Mesenchymal stem cell (in vitro differentiated cells and primary cell): ENCODE measurements at regions not wholly inside any gene's neighbourhood (a gene's known extent, or its start where the extent isn't known, plus 50 kb on each side); places are given as distances from the start of the nearest gene placed in this dataset.

ENCODE experiments used
- DNase-seq: peaks from one replicate; pipeline ENCODE4 v3.0.0-alpha.2; 2013
- H2AFZ ChIP-seq: one replicate; pipeline ENCODE4 v1.6.1; 2013; ENCODE audit warnings: low read depth, mild to moderate bottlenecking, control low read depth, inconsistent platforms, low read length, moderate library complexity
- H2AK5ac ChIP-seq: 2 replicates; pipeline ENCODE4 v1.6.1; 2013; ENCODE audit warnings: low read length, moderate library complexity, mild to moderate bottlenecking, inconsistent platforms; ENCODE audit not compliant: severe bottlenecking
- H2BK120ac ChIP-seq: one replicate; pipeline ENCODE4 v1.6.1; 2013; ENCODE audit warnings: low read depth, mild to moderate bottlenecking, inconsistent platforms, low read length, moderate library complexity
- H2BK12ac ChIP-seq, 2 experiments: one replicate each; pipeline ENCODE4 v1.6.1; 2013; ENCODE audit warnings: inconsistent platforms in 2 of 2, low read length in 2 of 2, mild to moderate bottlenecking in 2 of 2, moderate library complexity in 2 of 2, control low read depth in 1 of 2
- H2BK15ac ChIP-seq: one replicate; pipeline ENCODE4 v1.6.1; 2013; ENCODE audit warnings: mild to moderate bottlenecking, low read depth, inconsistent platforms; ENCODE audit not compliant: poor library complexity, severe bottlenecking
- H2BK5ac ChIP-seq: 2 replicates; pipeline ENCODE4 v1.6.1; 2013; ENCODE audit warnings: low read depth, mild to moderate bottlenecking, low read length, control low read depth, inconsistent platforms; ENCODE audit not compliant: poor library complexity, severe bottlenecking
- H3K14ac ChIP-seq, 2 experiments: one replicate each; pipeline ENCODE4 v1.6.1; 2013; ENCODE audit warnings: inconsistent platforms in 2 of 2, low read length in 2 of 2, control low read depth in 1 of 2, mild to moderate bottlenecking in 1 of 2, moderate library complexity in 1 of 2
- H3K18ac ChIP-seq, 2 experiments: one replicate each; pipeline ENCODE4 v1.6.1; 2013; ENCODE audit warnings: inconsistent platforms in 2 of 2, low read length in 2 of 2, control low read depth in 1 of 2, low read depth in 1 of 2, mild to moderate bottlenecking in 1 of 2
- H3K23ac ChIP-seq, 2 experiments: one replicate each; pipeline ENCODE4 v1.6.1; 2013; ENCODE audit warnings: inconsistent platforms in 2 of 2, low read length in 2 of 2, mild to moderate bottlenecking in 2 of 2, moderate library complexity in 2 of 2, control low read depth in 1 of 2
- H3K27ac ChIP-seq: 2 replicates; pipeline ENCODE4 v1.5.1; 2013; ENCODE audit warnings: mild to moderate bottlenecking, moderate library complexity, low read length, control low read depth, inconsistent platforms; ENCODE audit not compliant: poor library complexity, severe bottlenecking
- H3K27me3 ChIP-seq, 2 experiments: 2 replicates each; pipeline versions ENCODE4 v1.6.1 to v1.7.0; 2013; ENCODE audit warnings: low read length in 2 of 2, mild to moderate bottlenecking in 2 of 2, moderate library complexity in 2 of 2, control low read depth in 1 of 2, inconsistent platforms in 1 of 2; ENCODE audit not compliant: control insufficient read depth in 1 of 2, insufficient read depth in 1 of 2
- H3K36me3 ChIP-seq, 2 experiments: 2 replicates each; pipeline versions ENCODE4 v1.6.1 to v1.7.0; 2013; ENCODE audit warnings: low read length in 2 of 2, control low read depth in 1 of 2, inconsistent platforms in 1 of 2, low read depth in 1 of 2, mild to moderate bottlenecking in 1 of 2; ENCODE audit not compliant: insufficient read depth in 2 of 2, control insufficient read depth in 1 of 2
- H3K4ac ChIP-seq, 2 experiments: one replicate each; pipeline ENCODE4 v1.6.1; 2013; ENCODE audit warnings: inconsistent platforms in 2 of 2, low read length in 2 of 2, mild to moderate bottlenecking in 2 of 2, moderate library complexity in 2 of 2, control low read depth in 1 of 2, low read depth in 1 of 2
- H3K4me1 ChIP-seq: 2 replicates; pipeline ENCODE4 v1.6.1; 2013; ENCODE audit warnings: low read depth, low read length, control low read depth; ENCODE audit not compliant: control insufficient read depth, insufficient read depth
- H3K4me2 ChIP-seq: 2 replicates; pipeline ENCODE4 v1.6.1; 2013; ENCODE audit warnings: low read length, mild to moderate bottlenecking, inconsistent platforms; ENCODE audit not compliant: poor library complexity, severe bottlenecking
- H3K4me3 ChIP-seq, 2 experiments: 2 replicates each; pipeline versions ENCODE4 v1.5.1 to v1.7.0; 2013; ENCODE audit warnings: low read length in 2 of 2, mild to moderate bottlenecking in 2 of 2, control low read depth in 1 of 2, low read depth in 1 of 2; ENCODE audit not compliant: insufficient read depth in 1 of 2
- H3K79me1 ChIP-seq: replicated peaks from 2 replicates; pipeline ENCODE4 v1.6.1; 2013; ENCODE audit warnings: mild to moderate bottlenecking, control low read depth, low read length, inconsistent platforms; ENCODE audit not compliant: poor library complexity, severe bottlenecking
- H3K9ac ChIP-seq: 2 replicates; pipeline ENCODE4 v1.7.0; 2013; ENCODE audit warnings: mild to moderate bottlenecking, low read length, moderate library complexity
- H3K9me3 ChIP-seq: 2 replicates; pipeline ENCODE4 v1.7.0; 2013; ENCODE audit warnings: mild to moderate bottlenecking, low read length; ENCODE audit not compliant: control insufficient read depth
- H4K8ac ChIP-seq: one replicate; pipeline ENCODE4 v1.6.1; 2013; ENCODE audit warnings: inconsistent platforms, mild to moderate bottlenecking, low read length, moderate library complexity
- H4K91ac ChIP-seq: one replicate; pipeline ENCODE4 v1.6.1; 2013; ENCODE audit warnings: mild to moderate bottlenecking, low read length, inconsistent platforms
- WGBS: methylation state at CpG from one replicate; pipeline ENCODE4 v1.1.7; 2013; ENCODE audit warnings: mixed read lengths; 5-methylcytosine and 5-hydroxymethylcytosine counted together

DNA sequence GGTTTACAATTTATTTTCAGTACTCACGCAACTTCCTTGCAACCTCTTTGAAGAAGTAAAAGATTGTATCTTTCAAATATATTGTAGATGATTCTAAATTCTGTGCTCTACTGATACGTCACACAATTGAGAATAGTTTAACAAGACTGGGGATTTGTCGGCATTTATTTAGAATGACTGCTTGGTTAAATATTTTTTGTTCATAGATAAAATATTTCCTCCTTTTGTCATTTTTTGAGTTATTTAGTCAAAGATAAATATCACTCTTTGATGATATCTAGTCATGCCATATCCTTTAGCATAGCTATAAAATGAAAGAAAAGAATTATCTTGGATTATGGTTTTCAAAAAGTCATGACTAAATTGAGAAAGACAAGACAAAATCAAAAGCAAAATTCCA, 2747.8 kb downstream of the PCDH9 start:
- Histone ChIP-seq H3K9me3 (no peaks in the 10 kb centered on the region), H2AK5ac (no peak overlapping the region), H3K27me3 (no peaks in the 10 kb centered on the region), H2BK5ac (no peak overlapping the region), H3K36me3 (no peaks in the 10 kb centered on the region), H4K91ac (no peak overlapping the region), H2BK12ac (no peak overlapping the region), H3K18ac (no peak overlapping the region), H3K79me1 (no peaks in the 10 kb centered on the region), H3K27ac (no peak overlapping the region), H2AFZ (no peak overlapping the region), H3K14ac (no peak overlapping the region), H3K4me2 (no peak overlapping the region), H3K23ac (no peak overlapping the region), H3K4me1 (no peaks in the 10 kb centered on the region), H3K9ac (no peak overlapping the region), H2BK120ac (no peak overlapping the region), H4K8ac (no peak overlapping the region), H3K4ac (no peak overlapping the region), H3K4me3 (no peak overlapping the region), H2BK15ac (no peak overlapping the region)
- DNase-seq: no peak
- WGBS: 100% methylated on average over 2 of the region's 3 CpGs

DNA sequence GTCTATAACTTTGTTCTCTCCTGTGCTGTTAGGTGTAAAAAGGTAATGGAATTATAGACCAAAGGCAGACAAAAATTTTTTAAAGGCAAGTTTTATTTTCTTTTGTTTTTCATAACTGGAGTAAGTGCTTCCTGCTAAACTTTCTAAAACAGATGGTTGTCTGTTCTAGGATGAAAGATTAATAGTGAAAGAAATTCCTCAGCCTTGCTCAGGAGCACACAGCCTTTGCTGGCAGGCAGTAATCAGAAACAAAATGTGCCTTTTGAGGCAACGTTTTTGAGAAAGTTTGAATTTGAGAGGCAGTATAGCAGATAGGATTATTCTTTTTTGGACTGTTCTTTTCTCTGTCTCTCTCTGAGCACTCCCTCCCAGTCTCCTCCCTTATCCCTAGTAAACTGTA, 2749.5 kb downstream of the PCDH9 start:
- DNase-seq: no peak
- H3K4me1 ChIP-seq: no peaks in the 10 kb centered on the region
- no peak overlapping the region for H3K9ac ChIP-seq
- no peaks in the 10 kb centered on the region for H3K27me3 ChIP-seq
- no CpG with 5 or more reads among the region's 1 CpG for whole genome bisulfite sequencing
- H2BK15ac ChIP-seq: no peak overlapping the region
- H2AFZ ChIP-seq: no peak overlapping the region
- H3K18ac ChIP-seq: no peak overlapping the region
- no peaks in the 10 kb centered on the region for H3K9me3 ChIP-seq
- H3K27ac ChIP-seq: no peak overlapping the region
- H4K8ac ChIP-seq: no peak overlapping the region
- H2AK5ac ChIP-seq: no peak overlapping the region
- H2BK5ac ChIP-seq: no peak overlapping the region
- H3K23ac ChIP-seq: no peak overlapping the region
- no peak overlapping the region for H3K14ac ChIP-seq
- H3K79me1 ChIP-seq: no peaks in the 10 kb centered on the region
- H2BK12ac ChIP-seq: no peak overlapping the region
- H3K4me3 ChIP-seq: no peak overlapping the region
- H3K4ac ChIP-seq: no peak overlapping the region
- no peak overlapping the region for H4K91ac ChIP-seq
- H2BK120ac ChIP-seq: no peak overlapping the region
- H3K36me3 ChIP-seq: no peaks in the 10 kb centered on the region
- no peak overlapping the region for H3K4me2 ChIP-seq

DNA sequence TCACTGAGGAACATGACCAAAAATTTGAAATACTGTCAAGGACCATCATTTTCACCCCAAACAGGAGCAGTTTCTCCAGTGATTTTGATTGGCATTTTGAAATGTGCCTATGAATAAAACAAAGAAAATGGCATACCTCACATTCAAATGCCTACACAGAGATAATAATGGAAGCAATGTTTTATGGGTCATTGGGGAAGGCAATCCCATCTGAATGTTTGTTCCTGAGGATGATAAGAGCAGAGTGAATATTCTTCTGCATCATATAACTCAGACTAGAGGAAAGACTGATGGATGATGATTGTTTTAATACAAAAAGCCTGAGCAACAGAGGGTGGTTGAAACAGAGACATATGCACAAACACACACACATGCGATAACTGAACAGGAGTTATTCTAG, 2749.9 kb downstream of the PCDH9 start:
- H4K91ac ChIP-seq: no peak overlapping the region
- no peak overlapping the region for H3K14ac ChIP-seq
- H2AK5ac ChIP-seq: no peak overlapping the region
- no peaks in the 10 kb centered on the region for H3K79me1 ChIP-seq
- H3K4me2 ChIP-seq: no peak overlapping the region
- no peaks in the 10 kb centered on the region for H3K27me3 ChIP-seq
- no peaks in the 10 kb centered on the region for H3K4me1 ChIP-seq
- H3K18ac ChIP-seq: no peak overlapping the region
- no peak overlapping the region for H2AFZ ChIP-seq
- no peak overlapping the region for H2BK15ac ChIP-seq
- 86% methylated on average over 1 of the region's 1 CpG for WGBS
- no peak overlapping the region for H3K23ac ChIP-seq
- DNase-seq: no peak
- H2BK12ac ChIP-seq: no peak overlapping the region
- no peak overlapping the region for H2BK5ac ChIP-seq
- no peak overlapping the region for H3K9ac ChIP-seq
- no peaks in the 10 kb centered on the region for H3K36me3 ChIP-seq
- no peak overlapping the region for H3K27ac ChIP-seq
- H3K4me3 ChIP-seq: no peak overlapping the region
- no peak overlapping the region for H3K4ac ChIP-seq
- no peak overlapping the region for H2BK120ac ChIP-seq
- H4K8ac ChIP-seq: no peak overlapping the region
- no peaks in the 10 kb centered on the region for H3K9me3 ChIP-seq

DNA sequence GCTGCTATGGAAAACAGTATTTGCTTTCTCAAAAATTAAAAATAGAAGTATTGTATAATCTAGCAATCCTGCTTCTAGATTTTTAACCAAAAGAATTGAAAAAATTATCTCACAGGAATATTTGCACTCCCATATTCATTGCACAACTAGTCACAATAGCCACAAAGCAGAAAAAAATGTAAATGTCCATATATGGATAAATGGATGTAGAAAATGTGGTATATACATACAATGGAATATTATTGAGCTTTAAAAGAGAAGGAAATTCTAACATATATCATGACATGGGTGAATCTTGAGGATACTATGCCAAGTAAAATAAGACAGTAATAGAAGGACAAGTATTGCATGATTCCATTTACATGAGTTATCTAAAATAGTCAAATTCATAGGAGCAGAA, 2753.0 kb downstream of the PCDH9 start:
- Histone ChIP-seq H3K27me3 (no peaks in the 10 kb centered on the region), H3K79me1 (no peaks in the 10 kb centered on the region), H3K4me1 (no peaks in the 10 kb centered on the region), H3K9ac (no peak overlapping the region), H3K23ac (no peak overlapping the region), H3K9me3 (no peaks in the 10 kb centered on the region), H3K4me3 (no peak overlapping the region), H4K91ac (no peak overlapping the region), H2BK5ac (no peak overlapping the region), H2AK5ac (no peak overlapping the region), H4K8ac (no peak overlapping the region), H3K27ac (no peak overlapping the region), H3K36me3 (no peaks in the 10 kb centered on the region), H2BK12ac (no peak overlapping the region), H2AFZ (no peak overlapping the region), H3K18ac (no peak overlapping the region), H2BK120ac (no peak overlapping the region), H3K4ac (no peak overlapping the region), H3K4me2 (no peak overlapping the region), H3K14ac (no peak overlapping the region), H2BK15ac (no peak overlapping the region)
- no peak for DNase-seq
